HCEC 1CT (cell line): ENCODE measurements at regions not wholly inside any gene's neighbourhood (a gene's known extent, or its start where the extent isn't known, plus 50 kb on each side); places are given as distances from the start of the nearest gene placed in this dataset.
"Not testable (repeated sequence)": the region's sequence is repeated elsewhere in the genome, so short reads cannot be mapped to it uniquely, and the experiment has no call there.

ENCODE experiments used
- DNase-seq: peaks from one replicate; pipeline ENCODE4 v3.0.0-alpha.2; 2017

DNA sequence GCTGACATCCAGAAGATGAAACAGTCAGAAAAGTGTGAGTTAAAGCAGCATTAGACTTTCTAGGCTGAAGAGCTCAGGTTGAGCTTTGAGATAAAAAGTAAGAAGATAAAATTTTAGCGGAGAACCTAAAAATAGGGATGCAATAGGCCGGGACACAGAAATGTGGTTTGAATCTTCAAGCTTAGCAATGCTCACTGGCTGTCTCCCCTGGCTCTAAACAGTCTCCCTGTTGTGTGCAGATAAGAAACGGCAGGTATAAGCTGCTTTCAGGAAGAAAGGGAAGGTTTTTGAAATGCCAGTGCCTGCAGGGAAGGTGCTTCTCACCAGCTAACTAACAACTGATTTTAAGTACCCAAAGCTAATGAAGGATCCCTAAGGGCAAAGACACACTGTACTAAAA, 718.7 kb upstream of the SGO1 start:
- DNase-seq: no peak

DNA sequence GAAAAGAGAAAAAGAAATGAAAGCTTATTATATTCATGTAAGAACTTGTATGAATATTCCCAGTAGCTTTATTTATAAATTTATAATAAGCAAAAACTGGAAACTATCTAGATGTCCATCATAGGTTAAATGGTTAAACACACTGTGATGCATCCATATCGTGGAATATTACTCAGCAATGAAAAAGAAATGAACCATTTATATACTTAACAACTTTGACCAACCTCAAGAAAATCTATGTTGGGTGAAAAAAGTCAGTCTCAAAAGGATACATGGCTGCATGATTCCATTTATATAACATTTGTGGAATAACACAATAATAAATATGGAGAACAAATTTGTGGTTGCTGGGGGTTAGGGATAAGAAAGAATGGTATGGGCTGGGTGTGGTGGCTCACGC, 713.0 kb upstream of the SGO1 start:
- DNase-seq: no peak

DNA sequence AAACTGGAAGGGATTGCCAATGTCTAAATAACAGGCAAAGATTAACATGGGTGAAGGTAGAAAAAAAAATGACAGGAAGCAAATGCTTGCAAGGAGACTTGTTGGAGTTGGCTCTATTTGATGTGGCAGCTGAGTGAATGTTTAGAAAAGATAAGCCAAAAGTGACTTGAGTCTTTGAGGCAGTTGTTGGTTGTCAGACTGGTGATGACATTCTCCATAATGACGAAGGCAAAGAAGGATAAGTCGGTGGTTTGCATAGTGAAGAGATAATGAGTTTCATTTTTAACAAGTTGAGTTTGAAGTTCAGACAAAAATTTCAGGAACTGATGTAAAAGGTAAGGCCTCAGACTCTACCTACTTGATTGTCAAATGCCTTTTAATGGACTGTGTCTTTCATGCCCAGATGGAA, 704.1 kb upstream of the SGO1 start:
- no peak for DNase-seq

DNA sequence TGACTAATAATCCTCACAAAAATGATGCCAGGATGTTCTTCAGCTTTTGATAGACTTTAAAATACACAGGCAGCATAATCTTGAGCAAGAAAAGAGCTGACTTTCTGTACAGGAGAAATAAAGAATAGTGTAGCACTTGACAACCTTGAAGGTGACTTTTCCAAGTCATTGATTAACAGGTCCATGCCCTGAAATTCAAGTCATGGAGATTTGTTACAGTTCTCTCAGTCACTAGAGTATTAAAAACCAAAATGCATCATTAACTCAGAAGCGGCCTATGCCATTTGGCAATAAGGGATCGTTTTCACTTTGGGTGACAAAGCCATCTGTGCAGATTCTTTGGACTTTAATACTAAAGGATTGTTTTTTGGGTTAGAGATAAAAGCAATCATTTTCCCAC, 692.7 kb upstream of the SGO1 start:
- no peak for DNase-seq

DNA sequence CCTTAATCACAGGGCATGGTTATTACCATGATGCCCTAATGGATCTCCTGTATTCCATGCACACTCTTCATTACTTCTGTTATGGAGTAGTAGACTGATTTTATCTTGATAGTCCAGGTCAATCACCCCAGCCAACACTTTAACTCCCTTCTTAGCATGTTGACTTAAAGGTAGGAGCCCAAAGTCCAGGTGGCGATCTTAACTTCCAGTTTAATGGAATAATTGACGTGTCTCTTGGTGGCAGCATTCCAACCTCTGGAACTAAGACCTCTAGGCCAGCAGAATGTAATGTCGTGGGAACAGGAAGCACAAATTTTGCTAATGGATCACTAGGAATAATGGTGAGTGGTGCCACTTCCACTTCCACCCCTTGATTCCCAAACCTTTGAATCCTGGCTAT, 687.2 kb upstream of the SGO1 start:
- no peak for DNase-seq

DNA sequence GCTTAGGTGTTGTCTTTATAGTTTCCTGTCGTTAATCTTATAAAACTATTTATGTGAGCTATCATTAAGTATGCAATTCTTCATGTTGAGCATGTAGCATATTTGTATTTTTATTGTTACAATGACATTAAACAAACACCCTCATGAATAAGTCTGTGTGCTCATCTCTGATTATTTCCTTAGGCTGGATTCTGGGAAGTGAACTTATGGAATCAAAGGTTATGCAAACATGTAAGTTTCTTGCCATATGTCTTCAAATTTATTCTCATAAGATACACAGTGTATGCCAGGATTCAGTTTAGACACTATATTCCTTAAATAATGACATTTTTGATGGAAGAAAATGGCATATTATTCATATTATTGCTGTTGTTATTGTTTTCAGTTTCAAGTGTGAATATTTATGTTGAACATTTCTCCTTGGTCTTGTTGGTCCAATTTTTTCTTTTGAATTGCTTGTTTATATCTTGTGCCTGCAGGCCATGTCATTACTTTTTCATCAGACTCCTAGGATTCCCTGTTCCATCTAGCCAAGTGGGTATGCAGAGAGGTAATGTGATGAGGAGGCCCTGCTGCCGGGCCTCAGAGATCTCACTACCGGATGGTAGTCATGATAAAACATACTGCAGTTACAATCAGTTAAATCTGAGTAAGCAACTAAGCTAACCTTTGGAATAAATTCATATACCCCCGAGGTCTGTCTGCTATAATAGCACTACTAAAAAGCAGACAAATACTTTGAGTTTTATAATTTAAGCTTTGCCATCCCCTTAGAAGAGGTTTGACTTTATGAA, 684.3 kb upstream of the SGO1 start:
- DNase-seq: no peak

DNA sequence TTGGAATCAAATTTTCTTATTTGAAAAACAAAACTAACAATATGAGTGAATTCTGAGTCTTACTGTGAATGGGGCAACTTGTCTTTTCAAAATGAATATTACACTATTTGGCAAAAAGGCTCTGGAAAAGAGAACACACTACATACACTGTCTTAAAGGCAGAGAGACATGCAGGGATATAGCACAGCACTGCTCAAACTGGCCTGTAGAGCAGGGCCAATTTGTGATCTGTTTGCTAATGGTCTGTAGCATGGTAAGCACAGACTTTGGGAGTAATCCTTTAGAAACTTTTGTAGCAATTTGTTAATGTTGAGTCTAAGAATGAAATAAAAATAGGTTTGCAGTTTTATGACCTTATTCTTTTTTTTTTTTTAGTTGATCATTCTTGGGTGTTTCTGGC, 679.8 kb upstream of the SGO1 start:
- DNase-seq: no peak

DNA sequence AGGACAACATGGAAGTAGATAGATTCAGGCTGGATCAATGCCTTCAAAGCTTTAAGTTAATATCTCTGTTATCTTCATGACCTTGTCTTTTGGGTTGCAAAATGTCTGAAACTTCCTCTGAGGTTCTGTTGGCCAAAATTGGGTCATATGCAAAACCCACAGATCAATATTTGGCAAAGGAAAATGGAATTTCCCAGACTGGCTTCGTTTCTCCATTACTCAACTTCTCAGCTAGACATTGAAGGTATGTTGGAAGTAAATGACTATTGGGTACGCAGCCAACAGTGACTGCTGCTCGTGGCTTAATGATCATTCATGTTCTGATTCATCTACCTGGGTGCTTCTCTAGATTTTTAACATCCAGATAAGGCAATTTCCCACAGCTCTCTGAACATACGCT, 675.4 kb upstream of the SGO1 start:
- DNase-seq: no peak

DNA sequence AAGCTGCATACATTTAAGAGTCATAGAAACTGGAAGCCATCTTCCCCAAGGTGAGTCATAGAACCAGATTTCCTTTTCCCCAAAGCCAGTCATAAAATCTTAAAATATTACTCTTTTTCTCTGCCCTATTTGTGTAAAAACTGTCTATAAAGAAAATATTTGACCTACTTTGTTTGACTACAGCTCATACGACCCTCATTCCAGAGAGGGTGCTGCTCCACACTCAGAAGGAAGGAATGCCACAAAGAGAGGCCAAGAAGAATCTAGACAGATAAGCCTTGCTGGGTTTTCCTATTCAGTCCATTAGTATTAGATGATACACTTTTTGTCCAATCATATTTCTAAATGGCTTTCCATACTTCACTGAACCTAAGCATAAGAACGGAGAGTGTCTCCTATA, 671.6 kb upstream of the SGO1 start:
- no peak for DNase-seq

DNA sequence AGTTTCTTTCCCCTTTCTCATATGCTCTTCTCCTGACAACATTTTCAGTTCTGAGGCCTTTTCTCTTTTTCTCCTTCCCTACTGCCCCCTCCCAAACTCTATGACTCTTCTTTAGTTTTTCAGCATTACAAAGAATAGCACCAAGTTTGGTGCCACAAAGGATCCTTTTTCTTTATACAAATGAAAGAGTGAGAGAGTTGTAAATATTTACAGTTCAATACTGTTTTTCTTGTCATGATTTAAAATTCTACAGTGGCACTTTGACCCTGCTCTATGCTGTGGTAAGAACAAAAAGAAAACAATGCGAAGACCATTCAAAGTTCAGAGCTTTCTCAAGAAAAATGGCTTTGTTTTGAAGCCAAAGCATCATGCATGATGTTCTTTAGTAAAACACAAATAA, 667.9 kb upstream of the SGO1 start:
- no peak for DNase-seq

DNA sequence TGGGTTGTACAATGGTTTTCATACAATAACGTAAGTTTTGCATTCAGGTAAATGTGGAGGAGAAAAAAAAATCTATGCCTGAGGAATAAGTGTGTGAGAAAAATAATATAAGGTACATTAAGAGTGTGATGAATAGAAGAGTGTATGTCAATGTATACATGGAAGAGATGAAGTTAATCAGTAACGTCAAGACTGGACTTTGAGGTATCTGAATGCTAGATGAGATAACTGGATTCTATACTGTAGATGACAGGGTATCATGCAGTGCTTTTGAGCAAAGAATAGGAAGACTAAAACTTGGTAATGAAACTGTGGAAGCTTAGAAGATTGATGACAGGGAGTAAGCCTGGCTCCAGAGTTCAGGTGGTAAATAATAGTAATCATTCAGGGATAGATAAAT, 666.7 kb upstream of the SGO1 start:
- no peak for DNase-seq

DNA sequence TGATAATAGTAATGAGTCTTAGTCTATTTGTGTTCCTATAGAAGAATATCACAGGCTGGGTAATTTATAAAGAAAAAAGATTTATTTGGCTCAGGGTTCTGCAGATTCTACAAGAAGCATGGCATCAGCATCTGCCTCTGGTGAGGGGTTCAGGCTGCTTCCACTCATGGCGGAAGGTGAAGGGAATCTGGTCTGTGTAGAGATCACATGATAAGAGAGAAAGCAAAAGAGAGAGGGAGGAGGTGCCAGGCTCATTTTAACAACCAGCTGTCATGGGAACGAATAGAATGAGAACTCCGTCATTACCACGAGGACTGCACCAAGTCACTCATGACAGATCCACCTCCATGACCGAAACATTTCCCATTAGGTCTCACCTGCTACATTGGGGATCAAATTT, 664.0 kb upstream of the SGO1 start:
- no peak for DNase-seq

DNA sequence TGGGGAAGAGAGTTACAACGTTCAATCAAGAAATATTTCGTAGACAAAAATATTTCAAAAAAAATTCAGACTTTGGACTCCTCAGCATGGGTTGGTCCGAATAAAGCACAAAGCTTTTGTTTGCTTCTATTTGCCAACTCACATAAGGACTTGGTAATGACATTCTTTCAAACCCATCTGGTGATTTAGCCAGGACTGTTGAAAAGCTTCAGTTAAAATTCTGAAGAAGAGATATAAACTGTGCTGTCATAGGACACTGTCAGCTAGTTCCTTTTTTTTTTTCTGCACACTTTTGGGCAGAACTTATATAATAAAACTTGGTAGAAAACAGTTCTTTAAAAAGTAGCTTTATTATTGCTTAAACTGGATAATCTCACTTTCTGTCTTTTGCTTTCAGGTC, 660.8 kb upstream of the SGO1 start:
- DNase-seq: no peak

DNA sequence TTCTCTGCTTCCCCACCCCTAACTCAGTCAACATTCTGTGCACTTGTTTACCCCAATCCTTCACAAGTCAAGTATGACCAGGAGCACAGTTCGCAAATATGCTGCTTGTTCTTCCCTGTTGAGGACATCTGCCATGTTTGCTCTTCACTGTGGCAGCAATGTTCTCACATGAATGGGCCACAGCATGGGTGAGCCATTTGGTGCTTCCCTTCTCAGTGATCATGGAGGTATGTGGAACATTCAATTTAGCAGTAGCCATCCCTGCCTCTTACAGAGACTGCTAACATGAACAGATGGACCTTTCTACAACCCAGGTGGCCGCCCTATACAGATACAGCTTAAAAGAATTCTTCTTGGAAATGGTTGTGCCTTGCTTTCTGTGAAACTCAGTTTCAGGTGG, 660.1 kb upstream of the SGO1 start:
- DNase-seq: no peak

DNA sequence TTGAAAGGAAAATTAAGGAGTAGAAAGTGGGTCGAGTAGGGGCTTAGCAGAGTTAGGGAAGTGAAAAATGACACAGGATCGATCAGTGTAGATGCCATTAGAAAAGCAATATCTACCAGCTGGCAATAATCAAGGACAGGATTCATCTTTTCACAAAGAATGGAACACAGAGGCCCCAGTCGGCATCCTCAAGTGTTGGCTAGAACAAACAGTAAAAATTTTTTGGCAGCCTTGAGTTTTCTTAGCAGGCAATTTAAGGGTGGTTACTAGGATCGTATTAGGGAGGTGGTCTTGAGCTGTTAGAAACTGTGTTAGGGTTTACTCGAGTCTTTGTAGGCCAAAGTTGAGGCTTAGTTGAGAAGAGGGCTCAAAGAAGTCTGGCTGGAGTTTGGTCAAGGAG, 658.8 kb upstream of the SGO1 start:
- DNase-seq: no peak

DNA sequence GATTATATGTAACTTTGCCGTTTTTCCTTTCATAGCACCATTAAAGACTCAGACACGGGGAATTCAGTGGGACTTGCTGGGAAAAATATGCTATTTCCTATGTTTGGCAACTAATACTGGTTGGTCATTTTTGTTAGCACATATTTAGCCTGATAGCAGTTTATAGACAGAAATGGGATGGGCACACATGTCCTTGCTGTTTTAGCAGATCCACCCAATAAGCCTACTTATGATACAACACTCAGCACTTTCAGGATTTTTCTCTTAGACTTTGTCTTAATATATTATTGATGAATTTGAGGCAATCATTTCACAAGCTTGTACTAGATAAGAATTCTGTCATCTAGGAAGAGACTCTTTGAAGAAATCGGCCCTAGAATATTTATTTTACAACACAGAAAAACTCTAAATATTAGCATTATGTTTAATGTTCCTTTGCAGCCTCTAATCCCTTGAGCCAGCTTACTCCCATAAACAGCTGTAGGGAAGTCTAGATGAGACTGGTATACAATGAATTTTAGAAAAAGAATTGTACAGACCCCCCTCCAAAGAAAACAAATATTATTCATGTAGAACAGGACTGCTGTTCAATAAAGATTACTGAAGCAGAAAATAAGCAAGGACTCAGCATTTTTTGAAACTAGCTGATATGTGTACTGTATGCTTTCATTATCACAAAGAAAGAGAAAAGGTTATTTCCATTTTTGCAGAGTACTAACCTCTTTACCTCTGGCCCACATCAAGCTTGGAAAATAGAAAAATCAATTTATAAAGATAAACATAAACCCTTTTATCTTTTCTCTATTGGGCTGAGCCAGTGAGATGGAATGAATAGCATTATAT, 656.8 kb upstream of the SGO1 start:
- no peak for DNase-seq

DNA sequence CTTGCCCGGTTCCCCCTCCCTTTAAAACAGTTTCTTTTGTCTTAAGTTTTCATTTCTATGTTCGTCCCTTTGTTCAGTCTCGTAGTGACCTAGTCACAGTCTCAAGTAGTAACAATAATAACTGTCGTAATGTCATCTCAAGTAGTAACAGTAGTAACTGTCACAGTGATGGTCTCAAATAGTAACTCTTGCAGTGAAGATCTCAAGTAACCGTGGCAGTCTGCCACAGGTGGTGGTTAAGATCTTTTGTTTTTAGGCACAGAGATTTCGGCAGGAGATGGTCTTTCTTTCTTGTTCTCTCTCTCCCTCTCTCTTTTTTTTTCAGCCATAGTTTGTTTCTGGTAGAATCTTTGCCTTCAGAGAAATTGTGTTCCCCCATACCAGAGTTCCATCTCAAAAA, 656.0 kb upstream of the SGO1 start:
- no peak for DNase-seq

DNA sequence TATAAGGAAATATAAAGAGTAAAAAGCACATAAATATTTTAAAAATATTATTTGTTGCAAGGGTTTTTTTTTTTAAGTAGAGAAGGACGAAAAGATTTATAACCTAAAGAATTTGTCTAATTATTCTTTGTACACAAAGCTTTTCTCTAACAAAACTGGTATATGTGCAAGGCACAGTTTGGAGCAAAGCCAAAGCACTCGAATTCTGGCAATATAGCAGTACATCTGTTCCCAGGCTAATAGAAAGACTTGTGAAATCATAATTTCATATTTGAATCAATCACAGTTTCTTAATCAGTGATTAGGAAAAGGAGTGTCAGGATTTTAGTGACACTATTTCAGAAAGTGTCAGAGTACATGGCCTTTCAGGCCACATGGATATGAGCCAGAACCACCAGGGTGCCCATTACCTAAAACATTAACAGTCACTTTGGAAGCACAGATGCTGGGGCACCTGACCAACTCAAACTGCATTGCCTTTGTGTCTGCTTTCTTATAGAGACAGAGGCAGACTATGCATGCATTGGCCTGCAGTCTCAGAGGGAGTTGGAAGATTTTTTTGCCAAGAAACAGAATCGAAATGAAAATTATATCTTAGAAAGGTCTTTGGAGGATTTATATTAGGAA, 651.8 kb upstream of the SGO1 start:
- no peak for DNase-seq

DNA sequence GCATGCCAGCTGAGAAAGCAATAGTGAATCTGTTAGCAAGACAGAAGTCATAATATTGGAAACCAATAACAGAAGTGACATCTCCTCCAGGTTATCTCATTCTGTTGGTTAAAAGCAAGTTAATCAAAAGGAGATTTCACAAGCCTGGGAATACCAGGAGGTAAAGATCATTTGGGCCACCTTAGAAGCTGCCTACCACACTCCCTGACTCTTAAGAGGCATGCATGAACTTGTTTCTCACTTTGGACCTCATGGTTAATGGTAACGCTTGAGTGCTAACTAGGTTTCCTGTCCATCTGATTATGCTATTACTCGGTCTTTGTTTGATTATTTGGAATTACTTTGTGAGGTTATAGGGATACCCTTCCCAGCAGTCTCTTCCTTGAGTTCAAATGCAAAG, 650.8 kb upstream of the SGO1 start:
- no peak for DNase-seq

DNA sequence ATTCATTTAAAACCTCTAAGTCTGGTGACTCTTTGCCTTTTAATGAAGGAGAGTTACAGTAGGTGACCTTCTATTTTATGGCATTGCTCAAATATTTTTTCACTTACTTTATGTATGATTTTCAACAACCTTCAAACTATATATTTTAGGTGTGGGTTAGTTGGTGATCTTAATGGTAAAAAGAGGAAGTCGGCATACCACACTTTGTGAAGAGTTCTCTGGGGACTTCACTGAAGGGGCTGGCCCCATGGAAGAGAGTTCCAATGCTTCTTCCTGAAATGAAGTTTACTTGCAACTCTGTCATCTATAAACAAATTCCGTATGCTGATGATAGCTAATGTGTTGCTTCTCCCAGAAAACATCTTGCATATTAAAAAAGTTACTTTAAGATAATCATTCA, 647.0 kb upstream of the SGO1 start:
- DNase-seq: no peak

DNA sequence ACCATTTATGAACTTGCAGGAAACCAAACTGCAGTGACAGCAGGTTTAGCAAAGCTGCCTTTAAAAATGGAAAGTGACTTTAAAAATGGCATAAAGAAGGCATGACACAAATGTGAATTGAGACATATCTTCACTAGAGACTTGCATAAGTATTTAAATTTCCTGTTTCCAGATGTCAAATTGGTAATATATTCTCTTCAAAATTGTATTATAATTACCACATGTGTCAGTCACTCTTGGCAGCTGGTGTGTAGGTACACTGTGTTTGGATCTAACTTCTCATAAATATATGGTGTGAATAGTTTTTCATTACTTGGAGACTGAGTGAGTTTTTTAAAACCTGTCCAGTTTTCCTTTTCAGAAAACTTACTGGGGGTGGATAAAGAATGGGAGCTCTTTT, 636.2 kb upstream of the SGO1 start:
- DNase-seq: no peak

DNA sequence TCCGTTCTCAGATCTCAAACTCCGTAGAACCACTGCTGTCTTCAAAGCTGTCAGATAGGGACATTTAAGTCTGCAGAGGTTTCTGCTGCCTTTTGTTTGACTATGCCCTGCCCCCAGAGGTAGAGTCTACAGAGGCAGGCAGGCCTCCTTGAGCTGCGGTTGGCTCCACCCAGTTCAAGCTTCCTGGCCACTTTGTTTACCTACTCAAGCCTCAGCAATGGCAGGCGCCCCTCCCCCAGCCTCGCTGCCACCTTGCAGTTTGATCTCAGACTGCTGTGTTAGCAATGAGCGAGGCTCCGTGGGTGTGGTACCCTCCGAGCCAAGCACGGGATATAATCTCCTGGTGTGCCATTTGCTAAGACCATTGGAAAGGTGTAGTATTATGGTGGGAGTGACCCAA, 634.9 kb upstream of the SGO1 start:
- DNase-seq: not testable (repeated sequence)

DNA sequence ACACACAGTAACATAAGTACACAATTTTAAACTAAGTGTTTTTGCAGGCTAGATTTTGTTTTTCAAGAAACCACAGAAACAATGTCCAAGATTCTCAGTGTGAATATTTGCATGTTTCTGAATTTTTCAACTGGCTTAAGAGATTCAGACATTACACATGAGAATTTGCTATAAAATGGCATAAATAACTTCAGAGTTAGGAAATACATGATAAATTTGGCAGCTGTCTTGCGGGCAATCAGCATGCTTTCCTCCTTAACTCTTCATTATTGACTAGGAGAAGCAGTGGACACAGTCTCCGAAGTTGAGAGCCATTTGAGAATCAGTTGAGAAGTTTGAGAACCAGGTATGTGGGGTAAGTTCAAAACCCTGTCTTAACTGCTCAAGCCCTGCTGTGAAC, 625.6 kb upstream of the SGO1 start:
- DNase-seq: no peak

DNA sequence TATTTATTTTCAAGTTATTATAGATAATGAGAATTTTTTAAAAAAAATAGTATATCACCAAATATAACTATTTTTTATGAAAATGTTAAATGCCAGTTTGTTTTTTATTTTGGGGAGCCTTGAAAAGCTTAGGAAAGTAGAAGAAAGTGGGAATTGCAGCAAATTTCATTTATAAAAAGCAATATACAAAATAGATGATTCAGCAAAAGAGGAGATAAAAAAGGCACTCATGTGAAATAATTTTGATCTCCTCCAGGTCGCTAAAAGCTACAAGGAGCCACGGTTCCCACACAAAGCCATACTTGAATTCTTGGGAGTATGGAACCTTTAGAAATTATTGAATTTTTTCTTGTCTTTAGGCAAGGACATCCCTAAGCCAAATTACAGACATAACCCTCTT, 625.0 kb upstream of the SGO1 start:
- no peak for DNase-seq
